Endodermal cell (in vitro differentiated cells): ENCODE measurements at regions not wholly inside any gene's neighbourhood (a gene's known extent, or its start where the extent isn't known, plus 50 kb on each side); places are given as distances from the start of the nearest gene placed in this dataset.
"Not testable (repeated sequence)": the region's sequence is repeated elsewhere in the genome, so short reads cannot be mapped to it uniquely, and the experiment has no call there.

ENCODE experiments used
- DNase-seq: peaks from one replicate; pipeline ENCODE4 v3.0.0-alpha.2; 2017
- H3K27ac ChIP-seq: 2 replicates; pipeline ENCODE4 v1.5.1; 2013; ENCODE audit warnings: mild to moderate bottlenecking, low read depth, low read length, moderate library complexity
- H3K27me3 ChIP-seq: 2 replicates; pipeline ENCODE4 v1.6.1; 2013; ENCODE audit warnings: mild to moderate bottlenecking, low read length, moderate library complexity; ENCODE audit not compliant: insufficient read depth, control insufficient read depth, poor library complexity, severe bottlenecking
- H3K36me3 ChIP-seq: 2 replicates; pipeline ENCODE4 v1.7.0; 2013; ENCODE audit warnings: mild to moderate bottlenecking, low read length, moderate library complexity; ENCODE audit not compliant: control insufficient read depth, insufficient read depth
- H3K4me1 ChIP-seq: one replicate; pipeline ENCODE4 v1.7.0; 2013; ENCODE audit warnings: low read length; ENCODE audit not compliant: control insufficient read depth, insufficient read depth
- H3K4me3 ChIP-seq: 2 replicates; pipeline ENCODE4 v1.5.1; 2013; ENCODE audit warnings: mild to moderate bottlenecking, low read length, moderate library complexity
- H3K9ac ChIP-seq: 2 replicates; pipeline ENCODE4 v1.6.1; 2013; ENCODE audit warnings: mild to moderate bottlenecking, low read length, moderate library complexity; ENCODE audit not compliant: poor library complexity, severe bottlenecking; ENCODE audit errors: extremely low read depth
- H3K9me3 ChIP-seq: 2 replicates; pipeline ENCODE4 v1.6.1; 2013; ENCODE audit warnings: mild to moderate bottlenecking, low read length, moderate library complexity; ENCODE audit not compliant: control insufficient read depth
- H3K27ac Mint-ChIP-seq: 2 replicates; pipeline ENCODE4 v1.8.0; 2020; ENCODE audit warnings: mixed read lengths
- H3K27me3 Mint-ChIP-seq: 2 replicates; pipeline ENCODE4 v1.8.0; 2021; ENCODE audit warnings: mild to moderate bottlenecking, mixed read lengths; ENCODE audit not compliant: insufficient read depth
- H3K36me3 Mint-ChIP-seq: 2 replicates; pipeline ENCODE4 v1.8.0; 2020; ENCODE audit warnings: low read depth, mixed read lengths
- H3K4me1 Mint-ChIP-seq: 2 replicates; pipeline ENCODE4 v1.8.0; 2020; ENCODE audit warnings: mixed read lengths
- H3K4me3 Mint-ChIP-seq: 2 replicates; pipeline ENCODE4 v1.8.0; 2020; ENCODE audit warnings: mild to moderate bottlenecking, moderate library complexity, mixed read lengths
- H3K9me3 Mint-ChIP-seq: 2 replicates; pipeline ENCODE4 v1.8.0; 2020; ENCODE audit warnings: mild to moderate bottlenecking, mixed read lengths
- WGBS, 2 experiments: methylation state at CpG; one replicate each; pipeline versions ENCODE4 v1.1.5 to v1.1.7; 2013; ENCODE audit warnings: missing lambda C conversion rate in 2 of 2, mixed read lengths in 1 of 2; ENCODE audit not compliant: insufficient coverage in 1 of 2, insufficient read length in 1 of 2; 5-methylcytosine and 5-hydroxymethylcytosine counted together

DNA sequence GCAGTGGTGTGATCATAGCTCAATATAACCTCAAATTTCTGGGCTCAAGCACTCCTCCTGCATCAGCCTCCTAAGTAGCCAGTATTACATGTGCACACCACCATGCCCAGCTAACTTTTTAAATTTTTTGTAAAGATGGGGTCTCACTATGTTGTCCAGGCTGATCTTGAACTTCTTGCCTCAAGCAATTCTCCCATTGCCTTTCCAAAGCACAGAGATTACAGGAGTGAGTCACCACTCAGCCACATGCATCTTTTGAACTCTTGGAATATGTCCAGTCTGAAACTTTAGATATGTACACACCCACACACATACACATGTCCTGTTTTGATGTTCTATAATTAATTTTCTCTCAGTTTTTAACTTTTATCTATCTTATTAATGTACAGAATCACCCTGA is 2163.5 kb upstream of the DEFB115 start:
- not testable (repeated sequence) for H3K27ac ChIP-seq, H3K36me3 Mint-ChIP-seq, H3K4me1 ChIP-seq, H3K4me3 ChIP-seq, H3K4me3 Mint-ChIP-seq, H3K9ac ChIP-seq, H3K27me3 Mint-ChIP-seq, H3K4me1 Mint-ChIP-seq, DNase-seq, H3K36me3 ChIP-seq, H3K27me3 ChIP-seq, H3K27ac Mint-ChIP-seq
- peaks cover 46% of the 10 kb centered on the region for H3K9me3 ChIP-seq
- H3K9me3 Mint-ChIP-seq = peaks cover 60% of the 10 kb centered on the region

DNA sequence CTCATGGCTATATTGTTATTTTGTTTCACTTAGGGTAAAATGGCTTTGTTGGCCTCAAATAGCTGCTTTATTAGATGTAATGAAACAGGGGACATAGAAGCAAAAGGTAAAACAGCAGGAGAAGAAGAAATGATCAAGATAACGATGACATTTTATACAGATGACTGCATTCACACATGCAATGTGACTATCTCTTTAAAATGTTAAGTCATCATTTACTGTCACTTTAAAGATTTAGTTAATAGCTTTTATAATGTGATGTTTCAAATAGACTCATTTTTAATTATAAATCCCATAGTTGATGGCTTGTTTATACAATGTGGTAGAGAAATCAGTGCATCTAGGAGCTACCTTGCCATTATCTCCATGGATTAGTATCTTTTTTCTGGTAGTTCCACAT is 2160.8 kb upstream of the DEFB115 start:
- H3K4me1 Mint-ChIP-seq, H3K4me3 ChIP-seq, H3K27ac Mint-ChIP-seq, H3K27me3 ChIP-seq, H3K4me1 ChIP-seq, DNase-seq, H3K4me3 Mint-ChIP-seq, H3K27ac ChIP-seq, H3K36me3 Mint-ChIP-seq, H3K27me3 Mint-ChIP-seq, H3K9ac ChIP-seq, H3K36me3 ChIP-seq: not testable (repeated sequence)
- H3K9me3 ChIP-seq = peaks cover 35% of the 10 kb centered on the region
- peaks cover 56% of the 10 kb centered on the region for H3K9me3 Mint-ChIP-seq
- WGBS, 2 experiments = no CpG with 5 or more reads among the region's 1 CpG

DNA sequence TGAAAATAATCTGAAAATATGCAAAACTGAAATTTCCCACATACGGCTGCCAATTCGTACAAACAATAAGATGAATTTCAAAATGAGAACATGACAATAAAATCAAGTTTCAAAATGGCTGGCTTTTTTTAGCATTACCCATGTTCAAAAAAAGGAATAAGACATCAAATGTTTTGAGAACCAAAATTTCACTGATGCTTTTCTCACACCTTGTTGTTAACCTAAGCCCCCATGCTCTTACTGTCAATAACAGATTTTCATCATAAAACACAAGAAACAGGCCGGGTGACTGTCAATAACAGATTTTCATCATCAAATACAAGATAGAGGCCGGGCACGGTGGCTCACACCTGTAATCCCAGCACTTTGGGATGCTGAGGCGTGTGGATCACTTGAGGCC is 2149.6 kb upstream of the DEFB115 start:
- WGBS, 2 experiments = 50 to 89% methylated on average over 1 to 6 of the region's 6 CpGs
- not testable (repeated sequence) for H3K36me3 Mint-ChIP-seq, H3K4me3 Mint-ChIP-seq, H3K4me1 Mint-ChIP-seq, H3K27me3 Mint-ChIP-seq, H3K27ac Mint-ChIP-seq, H3K36me3 ChIP-seq, H3K9ac ChIP-seq, H3K27me3 ChIP-seq, H3K27ac ChIP-seq, DNase-seq, H3K4me1 ChIP-seq, H3K4me3 ChIP-seq
- H3K9me3 Mint-ChIP-seq = peaks cover 82% of the 10 kb centered on the region
- peaks cover 18% of the 10 kb centered on the region for H3K9me3 ChIP-seq

DNA sequence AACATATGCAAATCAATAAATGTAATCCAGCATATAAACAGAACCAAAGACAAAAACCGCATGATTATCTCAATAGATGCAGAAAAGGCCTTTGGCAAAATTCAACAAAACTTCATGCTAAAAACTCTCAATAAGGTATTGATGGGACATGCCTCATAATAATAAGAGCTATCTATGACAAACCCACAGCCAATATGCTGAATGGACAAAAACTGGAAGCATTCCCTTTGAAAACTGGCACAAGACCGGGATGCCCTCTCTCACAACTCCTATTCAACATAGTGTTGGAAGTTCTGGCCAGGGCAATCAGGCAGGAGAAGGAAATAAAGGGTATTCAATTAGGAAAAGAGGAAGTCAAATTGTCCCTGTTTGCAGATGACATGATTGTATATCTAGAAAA is 2148.1 kb upstream of the DEFB115 start:
- H3K4me3 Mint-ChIP-seq, H3K9ac ChIP-seq, H3K27ac Mint-ChIP-seq, H3K4me3 ChIP-seq, H3K27me3 Mint-ChIP-seq, H3K4me1 Mint-ChIP-seq, H3K36me3 Mint-ChIP-seq, H3K4me1 ChIP-seq, H3K36me3 ChIP-seq, DNase-seq, H3K27me3 ChIP-seq, H3K27ac ChIP-seq: not testable (repeated sequence)
- H3K9me3 Mint-ChIP-seq = peaks cover 82% of the 10 kb centered on the region
- H3K9me3 ChIP-seq = peaks cover 28% of the 10 kb centered on the region
- 67 to 84% methylated on average over 1 to 2 of the region's 2 CpGs for WGBS, 2 experiments

DNA sequence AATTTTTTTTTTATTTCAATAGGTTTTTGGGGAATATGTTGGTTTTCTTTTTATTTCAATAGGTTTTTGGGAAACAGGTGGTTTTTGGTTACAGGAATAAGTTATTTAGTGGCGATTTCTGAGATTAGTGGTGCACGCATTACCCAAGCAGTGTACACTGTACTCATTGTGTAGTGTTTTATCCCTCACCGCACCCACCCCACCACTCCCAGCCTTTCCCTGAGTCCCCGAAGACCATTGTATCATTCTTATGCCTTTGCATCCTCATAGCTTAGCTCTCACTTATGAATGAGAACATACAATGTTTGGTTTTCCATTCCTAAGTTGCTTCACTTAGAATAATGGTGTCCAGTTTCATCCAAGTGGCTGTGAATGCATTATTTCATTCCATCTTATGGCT is 2142.4 kb upstream of the DEFB115 start:
- H3K36me3 ChIP-seq, H3K4me3 Mint-ChIP-seq, H3K27me3 ChIP-seq, H3K27ac ChIP-seq, DNase-seq, H3K4me1 Mint-ChIP-seq, H3K9ac ChIP-seq, H3K27ac Mint-ChIP-seq, H3K36me3 Mint-ChIP-seq, H3K4me3 ChIP-seq, H3K27me3 Mint-ChIP-seq, H3K4me1 ChIP-seq: not testable (repeated sequence)
- H3K9me3 Mint-ChIP-seq = peaks cover 97% of the 10 kb centered on the region
- H3K9me3 ChIP-seq = peaks cover 65% of the 10 kb centered on the region
- 73 to 75% methylated on average over 2 to 4 of the region's 4 CpGs for WGBS, 2 experiments
